Mesenchymal stem cell (in vitro differentiated cells and primary cell): ENCODE measurements at regions not wholly inside any gene's neighbourhood (a gene's known extent, or its start where the extent isn't known, plus 50 kb on each side); places are given as distances from the start of the nearest gene placed in this dataset.

Experiments used
- DNase-seq: peaks from one replicate; pipeline ENCODE4 v3.0.0-alpha.2; 2013
- H2AFZ ChIP-seq: one replicate; pipeline ENCODE4 v1.6.1; 2013; ENCODE audit warnings: low read depth, mild to moderate bottlenecking, control low read depth, inconsistent platforms, low read length, moderate library complexity
- H2AK5ac ChIP-seq: 2 replicates; pipeline ENCODE4 v1.6.1; 2013; ENCODE audit warnings: low read length, moderate library complexity, mild to moderate bottlenecking, inconsistent platforms; ENCODE audit not compliant: severe bottlenecking
- H2BK120ac ChIP-seq: one replicate; pipeline ENCODE4 v1.6.1; 2013; ENCODE audit warnings: low read depth, mild to moderate bottlenecking, inconsistent platforms, low read length, moderate library complexity
- H2BK12ac ChIP-seq, 2 experiments: one replicate each; pipeline ENCODE4 v1.6.1; 2013; ENCODE audit warnings: inconsistent platforms in 2 of 2, low read length in 2 of 2, mild to moderate bottlenecking in 2 of 2, moderate library complexity in 2 of 2, control low read depth in 1 of 2
- H2BK15ac ChIP-seq: one replicate; pipeline ENCODE4 v1.6.1; 2013; ENCODE audit warnings: mild to moderate bottlenecking, low read depth, inconsistent platforms; ENCODE audit not compliant: poor library complexity, severe bottlenecking
- H2BK5ac ChIP-seq: 2 replicates; pipeline ENCODE4 v1.6.1; 2013; ENCODE audit warnings: low read depth, mild to moderate bottlenecking, low read length, control low read depth, inconsistent platforms; ENCODE audit not compliant: poor library complexity, severe bottlenecking
- H3K14ac ChIP-seq, 2 experiments: one replicate each; pipeline ENCODE4 v1.6.1; 2013; ENCODE audit warnings: inconsistent platforms in 2 of 2, low read length in 2 of 2, control low read depth in 1 of 2, mild to moderate bottlenecking in 1 of 2, moderate library complexity in 1 of 2
- H3K18ac ChIP-seq, 2 experiments: one replicate each; pipeline ENCODE4 v1.6.1; 2013; ENCODE audit warnings: inconsistent platforms in 2 of 2, low read length in 2 of 2, control low read depth in 1 of 2, low read depth in 1 of 2, mild to moderate bottlenecking in 1 of 2
- H3K23ac ChIP-seq, 2 experiments: one replicate each; pipeline ENCODE4 v1.6.1; 2013; ENCODE audit warnings: inconsistent platforms in 2 of 2, low read length in 2 of 2, mild to moderate bottlenecking in 2 of 2, moderate library complexity in 2 of 2, control low read depth in 1 of 2
- H3K27ac ChIP-seq: 2 replicates; pipeline ENCODE4 v1.5.1; 2013; ENCODE audit warnings: mild to moderate bottlenecking, moderate library complexity, low read length, control low read depth, inconsistent platforms; ENCODE audit not compliant: poor library complexity, severe bottlenecking
- H3K27me3 ChIP-seq, 2 experiments: 2 replicates each; pipeline versions ENCODE4 v1.6.1 to v1.7.0; 2013; ENCODE audit warnings: low read length in 2 of 2, mild to moderate bottlenecking in 2 of 2, moderate library complexity in 2 of 2, control low read depth in 1 of 2, inconsistent platforms in 1 of 2; ENCODE audit not compliant: control insufficient read depth in 1 of 2, insufficient read depth in 1 of 2
- H3K36me3 ChIP-seq, 2 experiments: 2 replicates each; pipeline versions ENCODE4 v1.6.1 to v1.7.0; 2013; ENCODE audit warnings: low read length in 2 of 2, control low read depth in 1 of 2, inconsistent platforms in 1 of 2, low read depth in 1 of 2, mild to moderate bottlenecking in 1 of 2; ENCODE audit not compliant: insufficient read depth in 2 of 2, control insufficient read depth in 1 of 2
- H3K4ac ChIP-seq, 2 experiments: one replicate each; pipeline ENCODE4 v1.6.1; 2013; ENCODE audit warnings: inconsistent platforms in 2 of 2, low read length in 2 of 2, mild to moderate bottlenecking in 2 of 2, moderate library complexity in 2 of 2, control low read depth in 1 of 2, low read depth in 1 of 2
- H3K4me1 ChIP-seq: 2 replicates; pipeline ENCODE4 v1.6.1; 2013; ENCODE audit warnings: low read depth, low read length, control low read depth; ENCODE audit not compliant: control insufficient read depth, insufficient read depth
- H3K4me2 ChIP-seq: 2 replicates; pipeline ENCODE4 v1.6.1; 2013; ENCODE audit warnings: low read length, mild to moderate bottlenecking, inconsistent platforms; ENCODE audit not compliant: poor library complexity, severe bottlenecking
- H3K4me3 ChIP-seq, 2 experiments: 2 replicates each; pipeline versions ENCODE4 v1.5.1 to v1.7.0; 2013; ENCODE audit warnings: low read length in 2 of 2, mild to moderate bottlenecking in 2 of 2, control low read depth in 1 of 2, low read depth in 1 of 2; ENCODE audit not compliant: insufficient read depth in 1 of 2
- H3K79me1 ChIP-seq: replicated peaks from 2 replicates; pipeline ENCODE4 v1.6.1; 2013; ENCODE audit warnings: mild to moderate bottlenecking, control low read depth, low read length, inconsistent platforms; ENCODE audit not compliant: poor library complexity, severe bottlenecking
- H3K9ac ChIP-seq: 2 replicates; pipeline ENCODE4 v1.7.0; 2013; ENCODE audit warnings: mild to moderate bottlenecking, low read length, moderate library complexity
- H3K9me3 ChIP-seq: 2 replicates; pipeline ENCODE4 v1.7.0; 2013; ENCODE audit warnings: mild to moderate bottlenecking, low read length; ENCODE audit not compliant: control insufficient read depth
- H4K8ac ChIP-seq: one replicate; pipeline ENCODE4 v1.6.1; 2013; ENCODE audit warnings: inconsistent platforms, mild to moderate bottlenecking, low read length, moderate library complexity
- H4K91ac ChIP-seq: one replicate; pipeline ENCODE4 v1.6.1; 2013; ENCODE audit warnings: mild to moderate bottlenecking, low read length, inconsistent platforms
- WGBS: methylation state at CpG from one replicate; pipeline ENCODE4 v1.1.7; 2013; ENCODE audit warnings: mixed read lengths; 5-methylcytosine and 5-hydroxymethylcytosine counted together

DNA sequence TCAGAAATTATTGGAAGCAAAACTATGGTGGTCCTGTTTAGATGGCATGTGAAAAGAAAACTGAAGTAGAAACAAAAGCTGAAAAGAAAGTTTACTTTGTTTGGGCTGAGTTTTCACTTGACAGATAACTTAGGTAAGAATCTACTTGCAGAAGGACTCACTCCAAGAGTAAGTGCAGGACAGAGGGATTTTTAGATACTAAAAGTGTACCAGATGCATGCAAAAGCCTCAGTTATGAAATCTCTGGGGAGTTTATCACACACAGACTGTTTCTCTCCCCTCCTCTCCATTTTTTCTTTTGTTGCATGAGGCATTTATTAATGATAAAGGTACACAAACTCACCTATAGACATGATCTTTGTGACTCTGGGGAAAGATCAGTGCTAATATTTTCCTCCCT lies 127.5 kb upstream of the GIMD1 start:
- H3K4me1 ChIP-seq, result no peaks in the 10 kb centered on the region

GRCh38 chr4:106495476-106495875 lies 126.9 kb upstream of the GIMD1 start:
- no peak overlapping the region for H4K91ac ChIP-seq
- H3K4ac ChIP-seq, result no peak overlapping the region
- WGBS, result 87% methylated on average over 5 of the region's 5 CpGs
- no peak overlapping the region for H2BK5ac ChIP-seq
- no peak for DNase-seq
- H3K27ac ChIP-seq, result no peak overlapping the region
- no peaks in the 10 kb centered on the region for H3K36me3 ChIP-seq
- H2BK12ac ChIP-seq, result no peak overlapping the region
- H3K27me3 ChIP-seq, result no peaks in the 10 kb centered on the region
- H3K18ac ChIP-seq, result no peak overlapping the region
- H3K4me2 ChIP-seq, result no peak overlapping the region
- no peaks in the 10 kb centered on the region for H3K4me1 ChIP-seq
- H2BK120ac ChIP-seq, result no peak overlapping the region
- no peaks in the 10 kb centered on the region for H3K9me3 ChIP-seq
- H3K9ac ChIP-seq, result peak overlapping the region; percentile 61
- no peaks in the 10 kb centered on the region for H3K79me1 ChIP-seq
- no peak overlapping the region for H4K8ac ChIP-seq
- no peak overlapping the region for H2BK15ac ChIP-seq
- H3K14ac ChIP-seq, result no peak overlapping the region
- H3K23ac ChIP-seq, result no peak overlapping the region
- H2AFZ ChIP-seq, result no peak overlapping the region
- H2AK5ac ChIP-seq, result no peak overlapping the region
- no peak overlapping the region for H3K4me3 ChIP-seq

More for the DNA sequence above, 127.5 kb upstream of the GIMD1 start:
- Histone ChIP-seq H3K9ac (peak overlapping the region; percentile 61), H2BK15ac (no peak overlapping the region), H3K18ac (no peak overlapping the region), H3K4me2 (no peak overlapping the region), H4K8ac (no peak overlapping the region), H3K36me3 (no peaks in the 10 kb centered on the region), H3K14ac (no peak overlapping the region), H3K9me3 (no peaks in the 10 kb centered on the region), H3K23ac (no peak overlapping the region), H3K4me3 (no peak overlapping the region), H3K27ac (no peak overlapping the region), H2BK5ac (no peak overlapping the region), H2BK120ac (no peak overlapping the region), H3K79me1 (no peaks in the 10 kb centered on the region), H2AK5ac (no peak overlapping the region), H4K91ac (no peak overlapping the region), H3K27me3 (no peaks in the 10 kb centered on the region), H2BK12ac (no peak overlapping the region), H3K4ac (no peak overlapping the region), H2AFZ (no peak overlapping the region)
- no peak for DNase-seq

DNA sequence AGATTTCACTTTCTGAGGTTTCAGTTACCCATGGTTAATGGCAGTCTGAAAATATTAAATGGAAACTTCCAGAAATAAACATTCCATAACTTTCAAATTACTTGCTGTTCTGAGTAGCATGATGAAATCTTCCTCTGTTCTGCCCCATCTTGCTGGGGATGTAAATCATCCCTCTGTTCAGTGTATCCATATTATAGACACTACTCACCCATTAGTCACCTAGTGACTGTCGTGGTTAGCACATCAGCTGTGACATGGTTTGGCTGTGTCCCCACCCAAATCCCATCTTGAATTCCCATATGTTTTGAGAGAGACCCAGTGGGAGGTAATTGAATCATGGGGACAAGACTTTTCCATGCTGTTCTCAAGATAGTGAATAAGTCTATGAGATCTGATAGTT lies 125.5 kb upstream of the GIMD1 start:
- no peak overlapping the region for H3K23ac ChIP-seq
- no peak overlapping the region for H2BK120ac ChIP-seq
- no peak overlapping the region for H3K4ac ChIP-seq
- peak; percentile 6 for DNase-seq
- no peak overlapping the region for H4K91ac ChIP-seq
- no peak overlapping the region for H3K14ac ChIP-seq
- no peak overlapping the region for H2BK15ac ChIP-seq
- H3K9me3 ChIP-seq, result no peaks in the 10 kb centered on the region
- H3K9ac ChIP-seq, result no peak overlapping the region
- no peak overlapping the region for H3K4me2 ChIP-seq
- H3K27me3 ChIP-seq, result no peaks in the 10 kb centered on the region
- H4K8ac ChIP-seq, result no peak overlapping the region
- H2AK5ac ChIP-seq, result no peak overlapping the region
- H2BK5ac ChIP-seq, result no peak overlapping the region
- no peaks in the 10 kb centered on the region for H3K4me1 ChIP-seq
- no peak overlapping the region for H3K27ac ChIP-seq
- no peak overlapping the region for H2AFZ ChIP-seq
- H3K4me3 ChIP-seq, result no peak overlapping the region
- no peaks in the 10 kb centered on the region for H3K36me3 ChIP-seq
- no peak overlapping the region for H3K18ac ChIP-seq
- no peak overlapping the region for H2BK12ac ChIP-seq
- 50% methylated on average over 1 of the region's 1 CpG for WGBS
- H3K79me1 ChIP-seq, result no peaks in the 10 kb centered on the region

- H4K8ac ChIP-seq, result no peak overlapping the region
- H3K14ac ChIP-seq, result no peak overlapping the region
- no peak overlapping the region for H3K4ac ChIP-seq
- H3K4me2 ChIP-seq, result no peak overlapping the region
- no peak overlapping the region for H3K4me3 ChIP-seq
- H3K18ac ChIP-seq, result no peak overlapping the region
- H2BK15ac ChIP-seq, result no peak overlapping the region
- no peak overlapping the region for H2AFZ ChIP-seq
- no peak overlapping the region for H2BK120ac ChIP-seq
- H3K36me3 ChIP-seq, result no peaks in the 10 kb centered on the region
- no peak overlapping the region for H2AK5ac ChIP-seq
- H2BK5ac ChIP-seq, result no peak overlapping the region
- no peaks in the 10 kb centered on the region for H3K27me3 ChIP-seq
- no peaks in the 10 kb centered on the region for H3K79me1 ChIP-seq
- H3K23ac ChIP-seq, result no peak overlapping the region
- DNase-seq, result no peak
- no peaks in the 10 kb centered on the region for H3K9me3 ChIP-seq
- H3K9ac ChIP-seq, result no peak overlapping the region
- no peak overlapping the region for H4K91ac ChIP-seq
- H2BK12ac ChIP-seq, result no peak overlapping the region
- H3K27ac ChIP-seq, result no peak overlapping the region
- no peaks in the 10 kb centered on the region for H3K4me1 ChIP-seq
Measured at GRCh38 chr4:106493086-106493485, 124.5 kb upstream of the GIMD1 start.
